Suppressor macrophage treated with lipopolysaccharide for 4 hours (primary cell): ENCODE measurements at regions not wholly inside any gene's neighbourhood (a gene's known extent, or its start where the extent isn't known, plus 50 kb on each side); places are given as distances from the start of the nearest gene placed in this dataset.
"Not testable (repeated sequence)": the region's sequence is repeated elsewhere in the genome, so short reads cannot be mapped to it uniquely, and the experiment has no call there.

Experiments used
- DNase-seq: peaks from one replicate; pipeline ENCODE4 v3.0.0-alpha.2; 2020

- DNase-seq, result peak; percentile 16
These were observed 56.8 kb upstream of the FAM171A1 start for GRCh38 chr10:15427843-15428414.

GRCh38 chr10:15426558-15426957, 55.5 kb upstream of the FAM171A1 start:
- no peak for DNase-seq

GRCh38 chr10:15426115-15426514, 55.0 kb upstream of the FAM171A1 start:
- DNase-seq, result no peak

- not testable (repeated sequence) for DNase-seq
These were observed 50.8 kb upstream of the FAM171A1 start for GRCh38 chr10:15421875-15422274.
